ENCODE measurements at regions not wholly inside any gene's neighbourhood (a gene's known extent, or its start where the extent isn't known, plus 50 kb on each side); places are given as distances from the start of the nearest gene placed in this dataset.
A peak's percentile ranks its signal among the peaks of the same experiment; 100 is the strongest.

GRCh38 chr2:234302664-234302991 is 194.3 kb downstream of the ARL4C start:
- H3K27me3 ChIP-seq (ENCODE audit: control insufficient read depth in 2 of 2, insufficient read depth in 2 of 2, low read length in 2 of 2), result peaks cover 3 to 4% of the 10 kb centered on the region in 2 donors
- H2AFZ ChIP-seq (ENCODE audit: insufficient read depth, low read depth, low read length, poor library complexity, severe bottlenecking), result no peak overlapping the region
- 83% methylated on average over 1 of the region's 4 CpGs for WGBS (ENCODE audit: insufficient coverage)
- no peaks in the 10 kb centered on the region for H3K36me3 ChIP-seq (replicated peaks in 1 of 2; ENCODE audit: control insufficient read depth in 1 of 2, insufficient read depth in 2 of 2, low read length in 2 of 2)
- peaks cover 13% of the 10 kb centered on the region for H3K4me1 Mint-ChIP-seq
- no peaks in the 10 kb centered on the region for H3K79me2 ChIP-seq (ENCODE audit: insufficient read depth, low read length)
- H3K36me3 Mint-ChIP-seq, result no peaks in the 10 kb centered on the region
- no peak overlapping the region for H3K4me3 ChIP-seq (replicated peaks in 1 of 3; ENCODE audit: low read depth in 2 of 3, low read length in 3 of 3)
- no peak for DNase-seq
- no peak overlapping the region for H3K4me2 ChIP-seq (replicated peaks; ENCODE audit: extremely low read depth, low read length, poor library complexity, severe bottlenecking)
- H3K27ac ChIP-seq (ENCODE audit: low read depth in 1 of 2, low read length in 2 of 2), result no peak overlapping the region
- H3K9me3 Mint-ChIP-seq, result peaks cover 2 to 10% (median 4%) of the 10 kb centered on the region in 7 donors
- H3K9ac ChIP-seq (ENCODE audit: insufficient read depth, low read length, poor library complexity, severe bottlenecking), result no peak overlapping the region
- no peak overlapping the region for H3K4me3 Mint-ChIP-seq
- TF ChIP-seq CTCF (IDR thresholded peaks at IDR 0.05), result no peak
- H3K27me3 Mint-ChIP-seq (ENCODE audit: low read depth in 3 of 3), result peaks cover 9 to 16% (median 12%) of the 10 kb centered on the region in 3 donors
- H4K20me1 ChIP-seq (ENCODE audit: insufficient read depth, low read length), result no peaks in the 10 kb centered on the region
- peaks cover 2 to 6% of the 10 kb centered on the region in 2 donors for H3K4me1 ChIP-seq (ENCODE audit: control insufficient read depth in 1 of 2, insufficient read depth in 2 of 2, low read length in 2 of 2)
- intact Hi-C loops (cut with micrococcal nuclease), result no loop called here
- peaks cover 0 to 3% of the 10 kb centered on the region in 2 donors for H3K9me3 ChIP-seq (replicated peaks in 1 of 2; ENCODE audit: control insufficient read depth in 1 of 2, insufficient read depth in 1 of 2, low read length in 2 of 2)
- peak overlapping the region in 1 of 7 donors; percentile 41 for H3K27ac Mint-ChIP-seq

DNA sequence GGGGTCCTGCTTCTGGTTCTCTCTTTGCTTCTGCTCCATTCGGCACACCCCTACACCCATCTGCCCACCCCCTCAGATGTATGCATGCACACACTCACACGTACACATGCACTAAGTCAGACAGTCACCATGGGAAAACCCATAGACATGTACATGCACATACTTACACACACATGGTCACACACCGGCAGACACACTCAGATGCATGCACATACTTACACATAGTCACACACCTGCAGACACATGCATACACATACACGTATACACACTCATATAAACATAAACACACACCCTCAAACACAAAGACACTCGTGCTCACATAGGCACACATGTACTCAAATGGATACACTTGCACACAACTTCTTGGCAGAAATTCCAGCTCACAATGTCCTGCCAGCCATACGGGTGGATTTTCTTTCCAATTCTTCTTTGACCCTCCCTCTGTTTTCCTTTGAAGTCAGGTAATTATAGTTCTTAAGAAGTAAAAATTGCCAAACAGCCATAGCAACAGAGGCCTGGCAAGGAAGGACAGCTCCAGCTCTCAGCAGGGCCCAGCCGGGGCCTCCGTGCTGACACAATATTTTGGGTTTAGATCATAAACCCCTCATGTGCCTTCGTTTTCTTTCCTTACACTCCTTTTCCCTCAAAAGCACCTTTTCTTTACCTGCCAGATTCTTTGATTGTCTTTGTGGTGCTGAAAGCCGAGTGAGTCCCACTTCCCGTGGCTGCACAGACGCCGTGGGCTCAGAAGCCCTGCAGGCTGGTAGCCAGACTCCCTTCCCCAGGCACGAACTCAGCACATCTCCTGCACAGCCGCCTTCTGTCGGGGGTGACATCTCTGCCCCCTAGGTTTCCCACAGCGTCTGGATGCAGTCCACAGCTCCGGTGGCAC is 195.7 kb downstream of the ARL4C start:
- no peaks in the 10 kb centered on the region for H3K79me2 ChIP-seq (ENCODE audit: insufficient read depth, low read length)
- WGBS (ENCODE audit: insufficient coverage), result 93% methylated on average over 13 of the region's 18 CpGs
- peaks cover 0 to 3% of the 10 kb centered on the region in 2 donors for H3K36me3 Mint-ChIP-seq
- peaks cover 4 to 5% of the 10 kb centered on the region in 2 donors for H3K4me1 ChIP-seq (ENCODE audit: control insufficient read depth in 1 of 2, insufficient read depth in 2 of 2, low read length in 2 of 2)
- no peak overlapping the region for H3K27ac ChIP-seq (ENCODE audit: low read depth in 1 of 2, low read length in 2 of 2)
- no peak for TF ChIP-seq CTCF (IDR thresholded peaks at IDR 0.05)
- intact Hi-C loops (cut with micrococcal nuclease), result no loop called here
- no peak for DNase-seq
- no peak overlapping the region for H3K4me3 ChIP-seq (replicated peaks in 1 of 3; ENCODE audit: low read depth in 2 of 3, low read length in 3 of 3)
- peak overlapping the region in 3 of 7 donors; percentile 19 to 58 (median 34) for H3K27ac Mint-ChIP-seq
- H2AFZ ChIP-seq (ENCODE audit: insufficient read depth, low read depth, low read length, poor library complexity, severe bottlenecking), result no peak overlapping the region
- peaks cover 0 to 2% (median 0%) of the 10 kb centered on the region in 7 donors for H3K9me3 Mint-ChIP-seq
- H3K9ac ChIP-seq (ENCODE audit: insufficient read depth, low read length, poor library complexity, severe bottlenecking), result no peak overlapping the region
- peaks cover 0 to under 1% of the 10 kb centered on the region in 2 donors for H3K27me3 ChIP-seq (ENCODE audit: control insufficient read depth in 2 of 2, insufficient read depth in 2 of 2, low read length in 2 of 2)
- peaks cover 7 to 14% (median 9%) of the 10 kb centered on the region in 3 donors for H3K27me3 Mint-ChIP-seq (ENCODE audit: low read depth in 3 of 3)
- H4K20me1 ChIP-seq (ENCODE audit: insufficient read depth, low read length), result no peaks in the 10 kb centered on the region
- no peaks in the 10 kb centered on the region for H3K36me3 ChIP-seq (replicated peaks in 1 of 2; ENCODE audit: control insufficient read depth in 1 of 2, insufficient read depth in 2 of 2, low read length in 2 of 2)
- peak overlapping the region in 1 of 2 donors; percentile 6 for H3K4me3 Mint-ChIP-seq
- H3K4me2 ChIP-seq (replicated peaks; ENCODE audit: extremely low read depth, low read length, poor library complexity, severe bottlenecking), result no peak overlapping the region
- H3K4me1 Mint-ChIP-seq, result peaks cover 7% of the 10 kb centered on the region
- no peaks in the 10 kb centered on the region for H3K9me3 ChIP-seq (replicated peaks in 1 of 2; ENCODE audit: control insufficient read depth in 1 of 2, insufficient read depth in 1 of 2, low read length in 2 of 2)
